DMS114 treated with DMSO at 0.1 percent for 48 hours (cell line): ENCODE measurements at regions not wholly inside any gene's neighbourhood (a gene's known extent, or its start where the extent isn't known, plus 50 kb on each side); places are given as distances from the start of the nearest gene placed in this dataset.

ENCODE experiments used
- DNase-seq: peaks from one replicate; lab custom pipeline; 2025; ENCODE audit not compliant: unreplicated experiment; lab: John Stamatoyannopoulos, UW

GRCh38 chr10:113252650-113253618, 299.9 kb upstream of the HABP2 start:
- no peak for DNase-seq

DNA sequence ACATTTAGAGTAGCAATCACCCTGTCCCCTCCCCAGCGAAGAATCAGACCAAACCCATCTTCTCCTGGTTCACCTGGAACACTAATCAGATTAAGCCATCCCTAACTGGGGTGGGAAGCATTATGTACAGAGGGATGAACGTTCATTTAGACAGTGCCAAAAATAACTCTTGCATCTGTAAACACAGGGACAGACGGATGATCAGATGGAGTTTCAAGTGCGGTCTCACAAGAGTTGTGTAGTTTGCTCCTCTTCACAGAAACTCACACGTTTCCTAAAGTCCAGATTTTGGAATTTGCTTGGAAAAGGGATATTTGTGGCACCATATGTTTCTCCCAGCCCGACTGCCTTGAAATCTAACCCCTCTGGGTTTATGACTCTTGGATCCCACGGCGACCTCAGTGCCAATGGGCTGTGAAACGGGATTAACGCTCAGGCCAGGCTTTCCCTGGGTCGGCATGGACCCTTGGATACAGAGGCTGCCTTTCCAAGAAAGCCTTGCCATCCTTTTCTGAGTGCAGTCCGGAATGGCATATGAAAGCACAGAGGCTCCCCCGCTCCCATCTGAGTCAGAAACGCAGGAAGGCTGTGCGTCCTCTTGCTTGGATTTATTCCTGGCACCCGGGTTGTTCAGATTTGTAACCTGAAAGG, 293.2 kb upstream of the HABP2 start:
- DNase-seq = no peak

DNA sequence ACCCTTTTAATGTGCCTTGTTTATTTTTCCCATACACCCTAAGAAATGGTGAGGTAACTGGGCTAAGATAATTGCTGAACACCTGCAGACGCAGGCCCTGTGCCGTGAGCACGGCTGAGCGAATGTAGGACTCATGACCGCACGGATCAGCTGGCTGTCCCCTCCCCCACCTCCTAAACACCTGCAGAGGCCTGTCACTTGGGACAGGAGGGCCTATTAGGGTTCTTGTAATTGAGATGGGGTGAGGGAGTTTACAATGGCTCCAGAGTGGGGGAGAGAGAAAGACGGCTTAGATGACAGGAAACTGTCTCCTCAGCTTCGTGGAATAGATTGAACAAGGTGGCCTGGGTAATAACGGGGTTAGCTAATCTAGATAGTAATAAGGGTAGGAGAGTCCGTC, 291.7 kb upstream of the HABP2 start:
- DNase-seq = no peak

- no peak for DNase-seq
Observed at GRCh38 chr10:113261611-113262091, 291.2 kb upstream of the HABP2 start.

GRCh38 chr10:113263056-113263455, 289.8 kb upstream of the HABP2 start:
- DNase-seq = no peak

GRCh38 chr10:113264333-113265131, 288.3 kb upstream of the HABP2 start:
- no peak for DNase-seq

GRCh38 chr10:113266147-113266546, 286.7 kb upstream of the HABP2 start:
- no peak for DNase-seq

GRCh38 chr10:113267619-113268562, 285.0 kb upstream of the HABP2 start:
- no peak for DNase-seq

- no peak for DNase-seq
Observed at GRCh38 chr10:113269333-113269732, 283.5 kb upstream of the HABP2 start.

DNA sequence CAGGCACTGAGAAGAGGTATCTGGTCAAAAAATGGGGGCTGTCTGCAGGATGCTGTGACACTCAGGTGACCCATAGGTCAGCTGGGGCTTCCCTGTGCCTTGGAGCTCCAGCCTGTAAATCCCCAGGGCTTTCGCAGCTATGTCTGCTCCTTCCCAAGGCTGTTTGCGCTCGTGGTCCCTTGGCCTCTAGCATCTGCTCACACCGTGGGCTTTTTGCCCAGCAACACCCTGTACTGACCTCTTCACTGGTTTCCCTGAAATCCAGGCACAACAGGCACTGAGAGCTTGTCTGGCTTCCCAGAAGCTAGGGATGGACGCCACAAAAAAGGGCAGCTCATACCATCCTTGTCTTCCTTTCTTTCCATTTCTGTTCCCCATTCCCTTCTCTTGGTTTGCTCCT, 280.3 kb upstream of the HABP2 start:
- no peak for DNase-seq

DNA sequence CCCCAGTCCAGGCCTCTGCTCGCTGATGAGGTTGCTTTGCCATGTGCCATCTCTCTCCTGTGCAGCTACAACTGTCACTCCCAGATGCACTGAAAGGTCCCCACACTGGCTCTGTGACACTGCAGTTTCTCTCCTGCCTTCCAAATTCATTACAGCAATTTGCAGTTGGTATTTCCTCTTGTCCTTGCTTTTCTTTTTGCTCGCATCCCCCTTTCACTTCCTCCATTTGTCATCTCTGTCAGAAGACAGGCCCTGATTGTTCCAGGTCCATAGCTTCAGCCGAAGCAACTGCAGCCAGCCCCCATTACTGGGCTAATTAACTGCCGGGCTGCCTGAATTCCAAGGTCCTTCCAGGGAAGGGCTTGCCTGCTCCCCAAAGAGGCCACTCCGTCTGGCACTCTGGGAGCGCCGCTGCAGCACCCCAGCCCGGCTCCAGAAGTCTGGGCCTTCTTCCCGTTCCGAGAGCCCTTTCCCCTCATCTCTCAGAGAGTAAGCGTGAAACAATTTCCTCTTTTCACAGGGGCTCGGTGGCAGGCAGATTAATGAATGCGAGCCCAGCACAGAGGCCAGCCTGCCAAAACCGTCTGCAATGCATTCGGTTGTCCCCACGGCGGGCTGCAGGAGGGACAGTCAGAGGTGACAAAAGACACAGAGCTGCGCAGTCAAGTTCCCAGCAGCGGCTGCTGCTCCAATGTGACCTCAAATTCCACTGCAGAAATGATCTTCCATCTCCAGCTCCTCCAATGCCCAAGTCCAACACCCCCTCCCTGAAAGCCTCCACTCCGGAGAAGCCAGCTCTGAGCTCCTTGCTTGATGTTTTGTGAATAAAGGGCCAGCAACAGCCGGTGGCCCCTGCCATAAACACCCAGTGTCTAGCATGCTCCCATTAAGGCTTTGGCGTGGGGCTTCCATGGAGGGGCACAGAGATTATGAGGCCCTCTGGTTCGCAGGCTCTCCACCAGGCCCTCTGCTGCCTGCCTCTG, 279.4 kb upstream of the HABP2 start:
- no peak for DNase-seq

GRCh38 chr10:113274176-113274829, 278.6 kb upstream of the HABP2 start:
- DNase-seq = no peak

DNA sequence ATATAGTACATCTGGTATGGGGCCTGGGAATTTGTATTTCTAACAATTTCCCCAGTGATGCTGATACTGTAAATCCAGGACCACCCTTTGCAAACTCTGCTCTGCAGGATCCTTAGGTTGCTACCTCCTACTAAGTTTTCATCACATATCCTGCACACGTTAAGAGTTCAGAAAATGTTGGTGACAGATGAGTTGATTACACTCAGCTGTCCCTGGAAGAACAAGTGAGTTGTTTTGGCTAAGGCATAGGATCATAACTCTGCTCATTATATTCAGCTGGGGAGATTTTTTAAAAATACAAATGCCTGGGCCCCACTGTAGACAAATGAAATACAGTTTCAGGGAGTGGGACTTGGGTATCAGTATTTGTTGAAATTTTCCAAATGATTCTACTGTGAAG, 274.6 kb upstream of the HABP2 start:
- DNase-seq = no peak

GRCh38 chr10:113278664-113279063, 274.2 kb upstream of the HABP2 start:
- no peak for DNase-seq

DNA sequence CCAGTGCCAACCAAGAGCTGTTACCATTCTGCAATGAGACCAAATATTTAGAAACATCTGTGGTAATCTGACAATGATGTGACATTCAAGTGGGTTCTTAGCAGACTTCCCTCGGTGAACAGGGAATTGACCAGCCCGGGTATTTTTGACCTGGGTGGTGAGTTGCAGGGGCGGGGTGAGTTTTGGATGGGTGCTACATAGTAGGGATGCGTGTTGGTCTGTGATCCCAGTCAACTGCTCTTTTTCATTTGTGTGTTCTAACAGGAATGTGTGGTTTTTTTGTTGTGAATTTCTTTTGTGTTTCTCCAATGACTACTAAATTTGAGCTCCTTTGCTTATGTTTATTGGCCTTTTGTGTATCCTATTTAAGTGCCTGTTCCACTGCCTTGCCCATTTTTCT, 273.6 kb upstream of the HABP2 start:
- DNase-seq = no peak

- DNase-seq = no peak
Observed at GRCh38 chr10:113282564-113282963, 270.3 kb upstream of the HABP2 start.

- DNase-seq = no peak
Observed at GRCh38 chr10:113283189-113283588, 269.7 kb upstream of the HABP2 start.

DNA sequence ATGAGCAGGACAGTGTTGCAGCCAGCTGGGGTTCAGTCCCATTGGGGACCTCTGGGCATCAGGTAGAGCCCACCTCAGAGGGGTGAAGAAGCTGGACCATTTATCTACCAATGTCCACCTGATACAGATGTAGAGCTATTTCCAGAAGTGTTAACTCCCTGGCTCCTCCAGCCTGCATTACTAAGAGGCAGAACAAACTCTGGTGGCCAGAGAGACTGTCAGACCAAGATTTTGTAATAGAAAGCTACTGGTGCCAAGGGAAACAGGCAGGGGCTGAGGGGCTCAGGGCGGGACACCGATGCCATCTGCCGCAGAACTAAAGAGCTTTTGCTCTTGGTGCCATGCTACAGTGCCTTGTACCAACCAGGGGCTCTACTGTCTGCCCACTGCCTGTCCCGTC, 268.2 kb upstream of the HABP2 start:
- no peak for DNase-seq

DNA sequence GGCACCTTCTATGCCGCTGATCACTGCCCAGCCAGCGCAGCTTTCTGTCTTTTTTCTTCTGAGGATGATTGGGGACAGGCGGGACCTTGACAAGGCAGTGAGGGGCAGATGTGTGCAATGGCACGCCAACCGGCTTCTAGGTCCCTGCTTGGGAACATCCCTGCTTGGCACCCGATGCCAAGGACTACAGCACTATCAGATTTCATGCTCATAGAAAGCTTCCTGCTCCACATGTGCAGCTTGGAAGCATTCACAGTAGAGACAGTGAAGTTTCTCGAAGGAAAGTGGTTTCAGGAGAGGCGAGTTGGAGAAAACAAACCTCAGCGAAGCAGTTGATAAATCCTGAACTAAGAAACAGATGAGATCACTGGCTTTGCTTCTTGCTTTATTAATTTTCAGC, 267.5 kb upstream of the HABP2 start:
- DNase-seq = no peak
